HG02970 (cell line): ENCODE measurements at regions not wholly inside any gene's neighbourhood (a gene's known extent, or its start where the extent isn't known, plus 50 kb on each side); places are given as distances from the start of the nearest gene placed in this dataset.
"Not testable (repeated sequence)": the region's sequence is repeated elsewhere in the genome, so short reads cannot be mapped to it uniquely, and the experiment has no call there.

Experiments used
- ATAC-seq: cut with Tn5 transposase; IDR thresholded peaks from one replicate; pipeline ENCODE4 v1.9.1; 2021; ENCODE audit warnings: mild to moderate bottlenecking, moderate library complexity, moderate number of reproducible peaks; ENCODE audit not compliant: unreplicated experiment, low FRiP score

DNA sequence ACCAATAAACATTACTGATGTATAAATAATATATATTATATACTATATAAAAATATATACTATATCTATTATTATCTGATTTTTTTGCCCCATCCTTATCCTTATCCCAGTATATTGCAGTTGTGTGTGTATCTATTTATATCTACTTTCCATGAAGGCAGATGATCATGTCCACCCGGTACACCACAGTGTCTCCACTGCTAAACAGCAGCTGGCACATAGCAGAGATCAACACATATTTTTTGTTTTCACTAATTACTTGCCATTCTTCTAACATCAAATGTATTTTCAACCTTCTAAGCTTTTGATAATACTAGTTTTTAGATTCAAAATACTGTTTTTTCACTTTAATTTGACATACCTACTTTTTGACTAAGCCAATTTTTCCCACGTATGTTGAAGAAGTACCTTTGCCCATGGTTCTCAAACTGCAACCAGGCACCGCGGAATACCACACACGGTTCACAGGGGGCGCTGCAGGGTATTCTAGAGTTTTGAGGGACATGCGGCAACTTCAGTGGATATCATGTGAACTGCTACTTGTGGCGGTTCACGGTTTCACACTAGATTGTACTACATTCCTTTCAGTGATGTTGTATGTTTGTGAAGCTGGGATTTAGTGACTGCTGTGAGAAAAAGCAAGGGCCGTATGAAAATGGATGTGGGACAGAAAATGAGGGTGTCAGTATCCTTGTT lies 182.5 kb upstream of the NPY2R start:
- no peak for ATAC-seq

DNA sequence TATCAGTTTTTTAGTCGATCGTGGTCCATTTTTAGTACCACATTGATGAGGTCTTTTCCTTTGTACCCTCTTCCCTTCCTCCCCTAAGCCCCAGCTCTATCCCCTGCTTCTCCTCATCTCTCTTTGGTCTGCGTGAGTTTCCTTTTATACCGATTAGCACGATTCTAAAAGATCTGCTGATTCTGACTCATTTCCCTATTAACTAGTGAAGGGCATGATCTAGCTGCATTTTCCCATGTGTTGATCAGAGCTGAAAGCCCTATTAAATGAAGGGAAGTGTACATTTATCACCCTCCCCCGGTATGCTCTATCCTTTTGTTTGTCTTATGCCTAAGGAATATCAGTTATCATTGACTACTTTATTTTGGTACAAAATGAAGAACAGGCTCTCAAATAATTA lies 181.7 kb upstream of the NPY2R start:
- no peak for ATAC-seq

- ATAC-seq, result no peak
Measured at GRCh38 chr4:155032521-155033229, 175.8 kb upstream of the NPY2R start.

DNA sequence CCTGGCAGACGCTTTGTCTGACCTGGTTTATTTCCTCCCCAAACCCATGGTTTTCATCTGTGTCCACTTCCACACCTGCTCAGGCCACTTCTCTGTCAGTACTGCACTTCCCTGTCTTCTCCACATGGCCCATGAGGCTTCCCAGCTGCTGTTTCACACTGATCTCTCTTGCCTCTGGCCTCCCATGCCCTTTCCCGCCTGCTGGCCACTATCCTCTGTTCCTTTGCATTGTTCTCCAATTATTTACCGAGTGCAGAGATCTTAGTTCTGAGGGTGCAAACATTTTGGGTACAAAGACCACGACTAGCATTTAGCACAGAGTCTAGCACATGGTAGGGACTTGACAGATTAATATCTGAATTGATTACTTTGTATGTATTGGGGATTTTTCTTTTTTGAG lies 174.8 kb upstream of the NPY2R start:
- ATAC-seq, result no peak

DNA sequence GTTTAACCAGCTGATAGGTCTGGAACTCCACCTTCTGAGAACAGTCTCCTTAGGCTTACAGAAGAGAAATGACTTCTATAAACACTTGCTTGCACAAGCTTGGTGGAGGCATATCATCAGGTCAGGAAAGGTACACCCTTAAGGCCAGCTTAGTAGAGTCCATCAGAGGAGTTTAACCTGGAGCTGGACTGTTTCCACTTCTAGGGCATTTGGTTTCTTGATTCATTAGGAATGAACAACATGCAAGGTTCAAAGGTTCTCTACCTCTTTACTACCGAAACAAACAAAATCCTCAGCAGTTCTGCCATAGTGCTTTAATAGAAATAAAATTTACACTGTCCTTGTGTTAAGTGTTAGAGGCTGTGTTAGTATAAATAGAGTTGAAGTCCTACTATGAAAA lies 171.4 kb upstream of the NPY2R start:
- no peak for ATAC-seq

GRCh38 chr4:155038459-155038858 lies 170.0 kb upstream of the NPY2R start:
- no peak for ATAC-seq

GRCh38 chr4:155039162-155039561 lies 169.3 kb upstream of the NPY2R start:
- no peak for ATAC-seq

- no peak for ATAC-seq
Measured at GRCh38 chr4:155040031-155040430, 168.4 kb upstream of the NPY2R start.

DNA sequence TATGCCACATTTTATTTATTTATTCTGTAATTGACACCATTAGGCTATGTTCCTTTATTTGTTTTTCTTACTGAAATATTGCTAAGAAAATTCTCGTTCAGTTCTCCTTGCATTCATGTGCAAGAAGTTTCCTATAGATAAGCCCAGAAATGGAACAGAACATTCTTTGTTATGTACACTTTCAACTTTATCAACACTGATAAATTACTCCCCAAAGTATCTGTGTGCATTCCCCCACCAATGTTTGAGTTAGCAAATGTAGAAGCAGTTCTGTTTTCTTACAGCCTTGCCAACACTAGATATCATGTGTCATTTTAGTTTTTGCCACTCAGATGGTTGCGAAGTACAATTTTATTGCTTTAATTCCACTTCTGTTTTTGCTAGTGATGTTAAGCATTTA lies 166.4 kb upstream of the NPY2R start:
- ATAC-seq, result no peak

GRCh38 chr4:155044251-155044650 lies 164.2 kb upstream of the NPY2R start:
- not testable (repeated sequence) for ATAC-seq

GRCh38 chr4:155047755-155048154 lies 160.7 kb upstream of the NPY2R start:
- ATAC-seq, result no peak

DNA sequence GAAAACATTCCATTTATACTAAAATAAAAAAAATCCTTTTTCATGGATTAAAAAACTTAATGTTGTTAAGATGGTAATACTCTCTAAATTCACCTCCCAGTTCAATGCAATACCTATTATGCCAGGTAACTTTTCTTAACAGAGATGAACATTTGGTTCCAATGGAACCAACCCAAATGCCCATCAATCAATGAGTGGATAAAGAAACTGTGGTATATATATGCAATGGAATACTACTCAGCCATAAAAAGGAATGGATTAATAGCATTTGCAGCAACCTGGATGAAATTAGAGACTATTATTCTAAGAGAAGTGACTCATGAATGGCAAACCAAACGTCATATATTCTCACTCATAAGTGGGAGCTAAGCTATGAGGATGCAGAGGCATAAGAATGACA lies 154.4 kb upstream of the NPY2R start:
- not testable (repeated sequence) for ATAC-seq

- no peak for ATAC-seq
Measured at GRCh38 chr4:155060419-155060818, 148.0 kb upstream of the NPY2R start.

GRCh38 chr4:155060873-155061272 lies 147.6 kb upstream of the NPY2R start:
- no peak for ATAC-seq

DNA sequence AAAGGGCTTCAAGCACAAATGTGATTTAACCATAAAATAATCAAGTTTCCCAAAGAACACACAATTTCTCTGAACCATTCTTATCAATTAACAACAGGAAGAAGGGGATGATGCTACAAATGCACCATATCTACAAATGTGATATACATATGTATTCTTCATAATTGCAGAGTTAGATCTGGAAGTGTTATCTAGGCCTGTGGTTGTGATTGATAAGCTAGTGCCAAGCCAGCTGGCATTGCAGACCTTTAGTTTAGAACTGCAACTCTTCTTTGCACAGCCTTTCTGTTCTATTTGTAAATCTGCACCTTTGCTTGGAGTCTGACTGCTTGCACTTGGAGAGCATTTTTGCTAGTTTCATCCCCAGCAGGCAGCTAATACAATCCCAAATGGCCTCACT lies 145.5 kb upstream of the NPY2R start:
- no peak for ATAC-seq

GRCh38 chr4:155064934-155065333 lies 143.5 kb upstream of the NPY2R start:
- ATAC-seq, result not testable (repeated sequence)

DNA sequence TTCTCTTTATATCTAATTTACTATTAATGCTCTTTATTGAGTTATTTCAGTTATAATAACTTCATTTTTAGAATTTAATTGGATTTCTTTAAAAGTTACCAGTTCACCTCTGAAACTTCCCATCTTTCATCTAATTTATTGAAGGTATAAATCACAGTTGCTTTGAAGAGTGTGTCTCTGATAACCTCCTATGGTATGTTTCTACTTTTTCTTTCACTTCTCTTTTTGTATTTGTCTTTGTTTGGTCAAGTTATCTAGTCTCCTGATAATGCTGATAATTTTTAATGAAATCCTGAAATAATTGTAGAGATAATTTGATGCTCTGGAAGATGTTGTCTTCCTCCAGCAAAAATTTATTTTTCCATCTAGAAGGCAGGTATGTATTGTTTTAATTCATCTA lies 141.6 kb upstream of the NPY2R start:
- no peak for ATAC-seq

GRCh38 chr4:155071962-155072361 lies 136.5 kb upstream of the NPY2R start:
- no peak for ATAC-seq

GRCh38 chr4:155072417-155072816 lies 136.0 kb upstream of the NPY2R start:
- no peak for ATAC-seq

DNA sequence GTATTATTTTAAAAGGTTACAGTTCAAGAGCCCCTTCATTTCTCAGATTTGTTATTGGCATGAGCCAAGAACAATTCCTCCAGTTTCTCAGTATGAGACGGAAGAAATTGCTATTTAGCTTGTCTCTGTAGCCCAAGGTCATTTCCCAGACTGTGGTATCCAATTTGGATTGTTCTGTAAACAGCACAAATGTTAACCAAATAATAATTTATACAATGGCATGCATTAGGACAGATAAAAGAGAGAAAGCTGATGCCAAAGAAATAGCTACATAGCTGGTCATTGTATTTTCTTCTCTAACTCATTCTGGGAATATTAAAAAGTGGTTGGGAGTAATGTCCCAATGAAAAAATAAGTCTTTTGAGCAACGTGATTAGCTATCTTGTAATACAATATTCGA lies 134.6 kb upstream of the NPY2R start:
- ATAC-seq, result no peak

GRCh38 chr4:155076256-155076785 lies 132.1 kb upstream of the NPY2R start:
- ATAC-seq, result no peak
